Motor neuron (in vitro differentiated cells): ENCODE measurements at regions not wholly inside any gene's neighbourhood (a gene's known extent, or its start where the extent isn't known, plus 50 kb on each side); places are given as distances from the start of the nearest gene placed in this dataset.
A peak's percentile ranks its signal among the peaks of the same experiment; 100 is the strongest.
"Not testable (repeated sequence)": the region's sequence is repeated elsewhere in the genome, so short reads cannot be mapped to it uniquely, and the experiment has no call there.

Source experiments
- ATAC-seq, 8 experiments: fragments of 200-7000 bp; cut with Tn5 transposase; replicated peaks in 6 of 8; 2 replicates each; pipeline ENCODE4 v1.8.0; 2021; ENCODE audit warnings: mild to moderate bottlenecking in 8 of 8, moderate library complexity in 8 of 8
- H3K27ac ChIP-seq, 2 donors: fragments of 250-450 bp; sonication (Bioruptor Pico); 2 replicates each; pipeline ENCODE4 v1.9.0; 2021; ENCODE audit warnings: antibody characterized with exemption in 2 of 2, mild to moderate bottlenecking in 2 of 2, moderate library complexity in 1 of 2
- H3K4me1 ChIP-seq, 2 donors: fragments of 250-450 bp; sonication (Bioruptor Pico); replicated peaks in 1 of 2; 2 replicates each; pipeline ENCODE4 v1.6.1; 2021; ENCODE audit warnings: antibody characterized with exemption in 2 of 2, mild to moderate bottlenecking in 2 of 2, moderate library complexity in 1 of 2
- H3K4me3 ChIP-seq, 5 donors: fragments of 250-450 bp; sonication (Bioruptor Pico); 2 replicates each; pipeline ENCODE4 v1.9.0; 2021; ENCODE audit warnings: antibody characterized with exemption in 5 of 5, mild to moderate bottlenecking in 5 of 5, moderate library complexity in 4 of 5
- WGBS, 10 experiments: fragments of 450-650 bp; shearing (Covaris generic); methylation state at CpG; one replicate each; pipeline ENCODE4 v1.0.0; 2022; 5-methylcytosine and 5-hydroxymethylcytosine counted together
- in situ Hi-C, 9 experiments: fragments of 400-800 bp; cut with MboI; loops; one replicate each; pipeline ENCODE4 v1.15.0; 2021; ENCODE audit warnings: low sequenced_read_pairs in 9 of 9, low pct_unique_long_range_greater_than_20kb in 2 of 9; ENCODE audit not compliant: unreplicated experiment in 9 of 9

- in situ Hi-C loops = no loop called here
- Histone ChIP-seq H3K4me3 (no peak overlapping the region), H3K4me1 (no peaks in the 10 kb centered on the region), H3K27ac (no peak overlapping the region)
- 42 to 100% (median 90%) methylated on average over 1 to 2 of the region's 2 CpGs for WGBS, 10 experiments
- ATAC-seq = no peak
Observed at GRCh38 chr4:81592701-81593100, 121.0 kb upstream of the RASGEF1B start.

DNA sequence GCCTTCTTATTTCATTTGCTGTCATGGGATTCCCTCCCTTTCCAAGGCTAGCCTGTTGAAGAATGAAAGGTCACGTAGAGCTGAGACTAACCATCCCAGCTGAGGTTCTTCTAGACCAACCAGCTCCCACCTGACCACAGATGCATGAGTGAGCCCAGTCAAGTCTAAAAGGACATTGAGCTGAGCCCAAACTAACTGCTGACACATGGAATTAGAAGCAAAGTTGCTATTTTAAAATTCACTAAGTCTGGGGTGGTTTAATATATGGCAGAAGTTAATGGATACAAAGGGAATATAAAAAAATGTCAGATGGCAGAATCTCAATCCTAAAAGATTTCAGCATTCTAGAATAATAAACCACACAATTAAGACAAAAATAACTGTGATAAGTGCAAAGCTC, 118.9 kb upstream of the RASGEF1B start:
- Histone ChIP-seq H3K4me3 (no peak overlapping the region), H3K4me1 (no peaks in the 10 kb centered on the region), H3K27ac (no peak overlapping the region)
- in situ Hi-C loops = no loop called here
- WGBS, 10 experiments = 80 to 100% (median 100%) methylated on average over 1 of the region's 1 CpG; no CpG with 5 or more reads in 3 of the 10 experiments
- no peak for ATAC-seq

DNA sequence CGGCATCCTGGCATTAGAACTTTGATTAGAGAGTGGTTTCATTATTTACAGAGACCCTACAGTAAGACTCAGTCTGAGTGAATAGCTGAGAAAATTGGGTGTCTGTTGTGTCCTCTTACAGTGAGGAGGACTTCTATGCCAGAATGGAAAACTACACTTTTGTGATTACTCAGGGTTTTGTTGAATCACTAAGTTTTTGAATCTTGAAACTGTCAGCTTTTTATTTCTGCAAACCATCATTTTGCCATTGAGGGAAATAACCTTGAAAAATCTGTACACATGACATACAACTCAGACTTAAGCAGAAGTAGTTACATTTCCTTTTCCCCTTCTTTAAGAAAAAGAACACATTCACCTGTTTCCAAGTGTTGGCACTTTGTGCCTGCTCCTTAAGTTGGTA, 117.6 kb upstream of the RASGEF1B start:
- Histone ChIP-seq H3K27ac (no peak overlapping the region), H3K4me3 (no peak overlapping the region), H3K4me1 (no peaks in the 10 kb centered on the region)
- in situ Hi-C loops = no loop called here
- no peak for ATAC-seq
- WGBS, 10 experiments = 29 to 100% (median 74%) methylated on average over 1 of the region's 1 CpG; no CpG with 5 or more reads in 4 of the 10 experiments

DNA sequence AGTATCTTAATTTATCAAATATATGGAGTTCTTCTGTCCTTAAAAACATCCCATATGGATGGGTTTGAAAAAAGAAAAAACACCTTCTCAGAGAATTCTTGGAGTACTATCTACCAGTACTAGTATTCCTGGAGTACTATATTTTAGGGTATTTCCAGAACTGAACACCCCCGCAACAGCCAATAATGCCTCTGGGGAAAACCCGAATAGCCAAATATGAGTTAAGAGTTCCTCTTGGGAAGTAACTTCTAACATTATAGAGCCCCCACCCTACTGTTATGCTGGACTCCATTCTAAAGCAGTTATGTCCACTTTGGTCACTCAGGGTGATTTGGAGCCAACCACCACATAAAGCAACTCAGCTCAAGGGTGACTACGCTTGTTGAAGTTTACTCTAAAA, 115.0 kb upstream of the RASGEF1B start:
- H3K4me3 ChIP-seq = no peak overlapping the region
- in situ Hi-C loops = no loop called here
- H3K27ac ChIP-seq = no peak overlapping the region
- 60 to 100% (median 89%) methylated on average over 1 to 3 of the region's 3 CpGs for WGBS, 10 experiments
- H3K4me1 ChIP-seq = no peaks in the 10 kb centered on the region
- no peak for ATAC-seq

GRCh38 chr4:81580994-81581374, 109.3 kb upstream of the RASGEF1B start:
- H3K27ac ChIP-seq, H3K4me1 ChIP-seq, ATAC-seq, H3K4me3 ChIP-seq, in situ Hi-C loops: not testable (repeated sequence)
- 40 to 100% (median 79%) methylated on average over 1 to 3 of the region's 3 CpGs; no CpG with 5 or more reads in 4 of the 10 experiments for WGBS, 10 experiments

DNA sequence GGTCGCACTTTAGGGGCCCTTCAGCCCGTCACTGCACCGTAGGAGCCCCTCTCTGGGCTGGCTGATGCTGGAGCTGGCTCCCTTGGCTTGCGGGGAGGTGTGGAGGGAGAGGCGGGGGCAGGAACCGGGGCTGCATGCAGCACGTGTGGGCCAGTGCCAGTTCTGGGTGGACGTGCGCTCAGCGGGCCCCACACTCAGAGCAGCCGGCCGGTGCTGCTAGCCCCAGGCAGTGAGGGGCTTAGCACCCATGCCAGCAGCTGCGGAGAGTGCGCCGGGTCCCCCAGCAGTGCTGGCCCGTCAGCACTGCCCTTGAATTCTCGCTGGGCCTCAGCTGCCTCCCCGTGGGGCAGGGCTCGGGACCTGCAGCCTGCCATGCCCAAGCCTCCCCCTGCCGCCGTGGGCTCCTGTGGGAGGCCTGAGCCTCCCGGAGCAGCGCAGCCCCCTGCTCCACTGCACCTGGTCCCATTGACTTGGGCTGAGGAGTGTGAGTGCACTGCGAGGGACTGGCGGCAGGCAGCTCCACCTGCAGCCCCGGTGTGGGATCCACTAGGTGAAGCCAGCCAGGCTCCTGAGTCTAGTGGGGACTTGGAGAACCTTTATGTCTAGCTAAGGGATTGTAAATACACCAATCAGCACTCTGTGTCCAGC, 108.8 kb upstream of the RASGEF1B start:
- no peaks in the 10 kb centered on the region for H3K4me1 ChIP-seq

DNA sequence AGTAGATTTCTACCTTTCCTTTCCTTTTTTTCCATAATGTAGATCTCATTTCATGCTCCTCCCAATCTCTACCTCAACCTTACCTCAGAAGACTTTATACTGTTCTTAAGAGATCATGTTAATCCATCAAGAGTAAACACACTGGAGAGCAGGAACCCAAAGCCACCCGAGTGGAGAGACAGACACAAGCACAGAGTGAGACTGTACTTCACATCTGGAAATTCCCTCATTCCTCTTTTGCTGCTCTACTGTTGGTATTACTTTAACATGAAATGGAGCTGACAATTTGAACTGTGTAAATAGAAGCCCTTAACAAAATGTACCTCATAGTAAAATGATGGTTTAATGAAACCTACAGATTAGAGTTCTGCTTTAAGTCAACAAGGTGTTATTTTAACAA, 105.7 kb upstream of the RASGEF1B start:
- in situ Hi-C loops = no loop called here
- Histone ChIP-seq H3K4me1 (no peaks in the 10 kb centered on the region), H3K4me3 (no peak overlapping the region), H3K27ac (no peak overlapping the region)
- 0 to 100% (median 80%) methylated on average over 1 of the region's 1 CpG; no CpG with 5 or more reads in 1 of the 10 experiments for WGBS, 10 experiments
- peak in 1 of 8 experiments; percentile 13 for ATAC-seq

More for the DNA sequence above, 108.8 kb upstream of the RASGEF1B start:
- in situ Hi-C loops = no loop called here
- H3K27ac ChIP-seq = no peak overlapping the region
- no peak for ATAC-seq
- WGBS, 10 experiments = 33 to 90% (median 53%) methylated on average over 1 to 4 of the region's 26 CpGs; no CpG with 5 or more reads in 6 of the 10 experiments
- no peak overlapping the region for H3K4me3 ChIP-seq

DNA sequence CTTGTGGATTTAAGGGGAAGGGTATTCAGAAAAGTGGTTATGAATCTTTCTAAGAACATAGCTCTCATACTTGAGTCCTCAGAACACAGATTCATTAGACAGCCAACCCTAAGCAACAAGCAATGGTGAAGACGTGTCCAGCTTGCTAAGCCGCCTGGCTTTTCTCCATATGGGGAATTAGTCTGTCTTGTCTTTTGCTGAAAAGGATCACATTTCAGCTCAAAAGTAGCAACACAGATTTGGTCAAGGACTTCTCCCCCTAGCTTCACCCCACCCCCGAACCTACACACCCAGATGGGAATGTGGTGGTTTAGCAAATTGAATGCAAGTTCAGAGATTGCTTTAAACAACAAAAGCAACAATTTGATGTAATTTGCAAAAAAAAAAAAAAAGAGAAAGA, 103.3 kb upstream of the RASGEF1B start:
- ATAC-seq = peak in 2 of 8 experiments; percentile 69 to 70
- in situ Hi-C loops = no loop called here
- H3K4me3 ChIP-seq = no peak overlapping the region
- no peaks in the 10 kb centered on the region for H3K4me1 ChIP-seq
- no peak overlapping the region for H3K27ac ChIP-seq
- 0 to 86% (median 60%) methylated on average over 1 to 3 of the region's 3 CpGs; no CpG with 5 or more reads in 4 of the 10 experiments for WGBS, 10 experiments

- no peaks in the 10 kb centered on the region for H3K4me1 ChIP-seq
- H3K4me3 ChIP-seq = no peak overlapping the region
- no peak overlapping the region for H3K27ac ChIP-seq
- WGBS, 10 experiments = 36 to 92% (median 68%) methylated on average over 3 to 4 of the region's 4 CpGs; no CpG with 5 or more reads in 3 of the 10 experiments
- in situ Hi-C loops = no loop called here
- ATAC-seq = no peak
Observed at GRCh38 chr4:81573840-81574239, 102.1 kb upstream of the RASGEF1B start.

DNA sequence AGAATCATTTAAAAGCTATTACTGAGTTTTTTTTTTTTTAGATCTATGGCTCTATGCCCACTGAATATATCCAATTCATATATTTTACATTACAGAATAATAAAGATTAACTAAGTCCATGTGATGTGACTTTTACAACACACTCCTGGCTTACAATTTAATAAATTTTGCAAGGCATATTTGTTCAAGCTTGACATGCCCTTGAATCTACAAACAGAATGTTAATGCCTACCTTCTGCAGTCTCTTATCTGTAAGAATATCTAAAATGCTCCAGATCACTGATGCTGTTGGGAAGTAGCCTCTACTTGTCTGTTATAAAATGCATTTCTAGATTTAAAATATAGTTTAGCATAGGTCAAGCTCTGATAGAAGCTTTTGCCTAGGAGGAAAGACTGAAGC, 100.7 kb upstream of the RASGEF1B start:
- in situ Hi-C loops = no loop called here
- Histone ChIP-seq H3K4me1 (no peaks in the 10 kb centered on the region), H3K27ac (no peak overlapping the region), H3K4me3 (no peak overlapping the region)
- ATAC-seq = peak in 3 of 8 experiments; percentile 49 to 88 (median 57)

- 22 to 100% (median 92%) methylated on average over 1 of the region's 1 CpG; no CpG with 5 or more reads in 4 of the 10 experiments for WGBS, 10 experiments
- Histone ChIP-seq H3K4me3 (no peak overlapping the region), H3K4me1 (peaks cover 4% of the 10 kb centered on the region in 2 donors), H3K27ac (no peak overlapping the region)
- in situ Hi-C loops = no loop called here
- no peak for ATAC-seq
Observed at GRCh38 chr4:81571105-81571504, 99.4 kb upstream of the RASGEF1B start.

DNA sequence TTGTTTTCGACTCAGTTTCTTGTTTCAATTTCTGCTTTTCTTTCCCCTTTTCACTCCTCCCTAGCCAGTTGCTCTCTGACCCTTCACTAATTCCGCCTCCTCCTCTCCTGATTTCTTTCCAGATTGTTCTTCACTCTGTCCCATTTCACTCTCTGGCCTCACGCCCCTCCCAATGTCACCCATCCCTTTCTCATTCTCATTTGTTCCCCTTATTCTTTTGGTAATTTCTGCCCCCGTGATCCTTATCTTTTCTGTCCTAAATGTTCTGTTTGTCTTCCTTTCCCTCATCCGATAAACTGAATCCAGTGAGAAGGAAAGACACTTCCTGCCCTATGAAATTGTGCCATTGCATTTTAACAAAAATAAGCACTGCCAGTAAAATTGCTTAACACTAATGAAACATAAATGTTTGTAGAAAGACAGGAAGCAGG, 94.5 kb upstream of the RASGEF1B start:
- ATAC-seq = peak in 2 of 8 experiments; percentile 25 to 30
- 0 to 54% (median 29%) methylated on average over 1 to 5 of the region's 5 CpGs for WGBS, 10 experiments
- no peak overlapping the region for H3K27ac ChIP-seq
- in situ Hi-C loops = no loop called here
- peaks cover 5 to 13% of the 10 kb centered on the region in 2 donors for H3K4me1 ChIP-seq
- H3K4me3 ChIP-seq = no peak overlapping the region

- in situ Hi-C loops = no loop called here
- peaks cover 5 to 13% of the 10 kb centered on the region in 2 donors for H3K4me1 ChIP-seq
- 0 to 48% (median 15%) methylated on average over 1 to 6 of the region's 6 CpGs; no CpG with 5 or more reads in 2 of the 10 experiments for WGBS, 10 experiments
- H3K27ac ChIP-seq = no peak overlapping the region
- peak; percentile 78 to 100 (median 87) for ATAC-seq
- H3K4me3 ChIP-seq = no peak overlapping the region
Observed at GRCh38 chr4:81565142-81565870, 93.6 kb upstream of the RASGEF1B start.
